Trophoblast cell (in vitro differentiated cells and primary cell): ENCODE measurements at regions not wholly inside any gene's neighbourhood (a gene's known extent, or its start where the extent isn't known, plus 50 kb on each side); places are given as distances from the start of the nearest gene placed in this dataset.

Source experiments
- DNase-seq, 2 donors: peaks; one replicate each; pipeline ENCODE4 v3.0.0-alpha.2; 2016
- H2AFZ ChIP-seq: 2 replicates; pipeline ENCODE4 v1.6.1; 2013; ENCODE audit warnings: low read length, moderate library complexity, mild to moderate bottlenecking; ENCODE audit not compliant: insufficient read depth, poor library complexity
- H2AK5ac ChIP-seq: 2 replicates; pipeline ENCODE4 v1.6.1; 2013; ENCODE audit warnings: mild to moderate bottlenecking, low read length
- H2BK120ac ChIP-seq: 2 replicates; pipeline ENCODE4 v1.6.1; 2013; ENCODE audit warnings: low read length, mild to moderate bottlenecking, moderate library complexity; ENCODE audit not compliant: insufficient read depth, poor library complexity
- H2BK12ac ChIP-seq: 2 replicates; pipeline ENCODE4 v1.6.1; 2013; ENCODE audit warnings: mild to moderate bottlenecking, low read length, moderate library complexity
- H2BK5ac ChIP-seq: 2 replicates; pipeline ENCODE4 v1.6.1; 2013; ENCODE audit warnings: low read length, low read depth, moderate library complexity, mild to moderate bottlenecking; ENCODE audit not compliant: poor library complexity
- H3K14ac ChIP-seq: 2 replicates; pipeline ENCODE4 v1.6.1; 2013; ENCODE audit warnings: mild to moderate bottlenecking, low read length
- H3K18ac ChIP-seq: 2 replicates; pipeline ENCODE4 v1.6.1; 2013; ENCODE audit warnings: mild to moderate bottlenecking, low read length
- H3K23ac ChIP-seq: 2 replicates; pipeline ENCODE4 v1.6.1; 2013; ENCODE audit warnings: low read length
- H3K27ac ChIP-seq: 2 replicates; pipeline ENCODE4 v1.5.1; 2013; ENCODE audit warnings: low read depth, mild to moderate bottlenecking, inconsistent platforms, low read length, moderate library complexity
- H3K27me3 ChIP-seq: 2 replicates; pipeline ENCODE4 v1.6.1; 2013; ENCODE audit warnings: inconsistent platforms, mild to moderate bottlenecking, low read length, moderate library complexity; ENCODE audit not compliant: insufficient read depth
- H3K36me3 ChIP-seq, 2 experiments: 1 replicate in 1 of 2; 2 replicates in 1 of 2; pipeline ENCODE4 v1.6.1; 2013; ENCODE audit warnings: low read length in 2 of 2, mild to moderate bottlenecking in 2 of 2, moderate library complexity in 1 of 2; ENCODE audit not compliant: insufficient read depth in 2 of 2, control insufficient read depth in 1 of 2
- H3K4ac ChIP-seq: 2 replicates; pipeline ENCODE4 v1.6.1; 2013; ENCODE audit warnings: low read depth, mild to moderate bottlenecking, low read length, moderate library complexity
- H3K4me1 ChIP-seq, 2 experiments: 1 replicate in 1 of 2; 2 replicates in 1 of 2; pipeline ENCODE4 v1.6.1; 2013; ENCODE audit warnings: low read length in 2 of 2, mild to moderate bottlenecking in 2 of 2, moderate library complexity in 1 of 2; ENCODE audit not compliant: insufficient read depth in 2 of 2, control insufficient read depth in 1 of 2
- H3K4me2 ChIP-seq: 2 replicates; pipeline ENCODE4 v1.6.1; 2013; ENCODE audit warnings: inconsistent platforms, mild to moderate bottlenecking, low read length, moderate library complexity
- H3K4me3 ChIP-seq: 2 replicates; pipeline ENCODE4 v1.5.1; 2013; ENCODE audit warnings: mild to moderate bottlenecking, low read depth, low read length, inconsistent platforms
- H3K79me1 ChIP-seq: one replicate; pipeline ENCODE4 v1.6.1; 2013; ENCODE audit warnings: low read length
- H3K79me2 ChIP-seq: 2 replicates; pipeline ENCODE4 v1.6.1; 2013; ENCODE audit warnings: low read length, mild to moderate bottlenecking; ENCODE audit not compliant: control insufficient read depth, insufficient read depth, poor library complexity
- H3K9ac ChIP-seq: 2 replicates; pipeline ENCODE4 v1.6.1; 2013; ENCODE audit warnings: mild to moderate bottlenecking, low read length
- H3K9me3 ChIP-seq: 2 replicates; pipeline ENCODE4 v1.6.1; 2013; ENCODE audit warnings: low read depth, mild to moderate bottlenecking, control low read depth, inconsistent platforms, low read length; ENCODE audit not compliant: insufficient read depth
- H4K12ac ChIP-seq: 2 replicates; pipeline ENCODE4 v1.6.1; 2013; ENCODE audit warnings: low read depth, mild to moderate bottlenecking, low read length, moderate library complexity
- H4K8ac ChIP-seq: 2 replicates; pipeline ENCODE4 v1.6.1; 2013; ENCODE audit warnings: low read depth, mild to moderate bottlenecking, low read length, moderate library complexity
- H4K91ac ChIP-seq: one replicate; pipeline ENCODE4 v1.6.1; 2013; ENCODE audit warnings: low read depth, mild to moderate bottlenecking, low read length, moderate library complexity
- WGBS: extraction: QIAGEN DNeasy Blood & Tissue Kit; methylation state at CpG from one replicate; pipeline ENCODE4 v1.1.7; 2013; ENCODE audit warnings: missing lambda C conversion rate; ENCODE audit not compliant: insufficient read length, insufficient coverage; ENCODE audit errors: extremely low coverage; 5-methylcytosine and 5-hydroxymethylcytosine counted together

GRCh38 chr11:88042238-88042637, 133.0 kb downstream of the RAB38 start:
- Histone ChIP-seq H3K79me2 (no peaks in the 10 kb centered on the region), H4K8ac (no peak overlapping the region), H3K4ac (no peak overlapping the region), H4K12ac (no peak overlapping the region), H3K4me2 (no peak overlapping the region), H3K4me3 (no peak overlapping the region), H2AFZ (no peak overlapping the region), H2BK12ac (no peak overlapping the region), H3K27ac (no peak overlapping the region), H3K9ac (no peak overlapping the region), H2BK120ac (no peak overlapping the region), H3K27me3 (no peaks in the 10 kb centered on the region), H3K36me3 (no peaks in the 10 kb centered on the region), H3K23ac (no peak overlapping the region), H4K91ac (no peak overlapping the region), H3K14ac (no peak overlapping the region), H3K9me3 (no peaks in the 10 kb centered on the region), H2AK5ac (no peak overlapping the region), H2BK5ac (no peak overlapping the region), H3K79me1 (no peaks in the 10 kb centered on the region), H3K4me1 (no peaks in the 10 kb centered on the region), H3K18ac (no peak overlapping the region)
- WGBS = no CpG with 5 or more reads among the region's 2 CpGs
- DNase-seq = no peak

- DNase-seq = no peak
- Histone ChIP-seq H2AK5ac (no peak overlapping the region), H3K79me1 (no peaks in the 10 kb centered on the region), H4K12ac (no peak overlapping the region), H3K23ac (no peak overlapping the region), H2BK120ac (no peak overlapping the region), H2AFZ (no peak overlapping the region), H3K14ac (no peak overlapping the region), H3K9me3 (no peaks in the 10 kb centered on the region), H2BK5ac (no peak overlapping the region), H4K8ac (no peak overlapping the region), H3K9ac (no peak overlapping the region), H3K18ac (no peak overlapping the region), H3K4ac (no peak overlapping the region), H3K4me1 (no peaks in the 10 kb centered on the region), H3K79me2 (no peaks in the 10 kb centered on the region), H2BK12ac (no peak overlapping the region), H3K4me3 (no peak overlapping the region), H4K91ac (no peak overlapping the region), H3K36me3 (no peaks in the 10 kb centered on the region), H3K27me3 (no peaks in the 10 kb centered on the region), H3K27ac (no peak overlapping the region), H3K4me2 (no peak overlapping the region)
- no CpG with 5 or more reads among the region's 2 CpGs for WGBS
Measured at GRCh38 chr11:88041679-88042078, 133.6 kb downstream of the RAB38 start.

- H4K91ac ChIP-seq = no peak overlapping the region
- H3K9me3 ChIP-seq = no peaks in the 10 kb centered on the region
- H3K4me3 ChIP-seq = no peak overlapping the region
- no peak overlapping the region for H3K23ac ChIP-seq
- no peaks in the 10 kb centered on the region for H3K27me3 ChIP-seq
- H3K4me2 ChIP-seq = no peak overlapping the region
- no peak overlapping the region for H2BK120ac ChIP-seq
- H3K36me3 ChIP-seq = no peaks in the 10 kb centered on the region
- no peak overlapping the region for H3K14ac ChIP-seq
- no peak overlapping the region for H2AFZ ChIP-seq
- no peak overlapping the region for H3K27ac ChIP-seq
- no peak overlapping the region for H4K8ac ChIP-seq
- no peak overlapping the region for H3K9ac ChIP-seq
- no peak overlapping the region for H2BK5ac ChIP-seq
- H3K4me1 ChIP-seq = no peaks in the 10 kb centered on the region
- no peaks in the 10 kb centered on the region for H3K79me1 ChIP-seq
- no peak overlapping the region for H3K4ac ChIP-seq
- no peak overlapping the region for H2BK12ac ChIP-seq
- no peak overlapping the region for H4K12ac ChIP-seq
- DNase-seq = no peak
- H3K18ac ChIP-seq = no peak overlapping the region
- no peak overlapping the region for H2AK5ac ChIP-seq
- no CpG with 5 or more reads among the region's 1 CpG for WGBS
- H3K79me2 ChIP-seq = no peaks in the 10 kb centered on the region
Measured at GRCh38 chr11:88040148-88040496, 135.1 kb downstream of the RAB38 start.

DNA sequence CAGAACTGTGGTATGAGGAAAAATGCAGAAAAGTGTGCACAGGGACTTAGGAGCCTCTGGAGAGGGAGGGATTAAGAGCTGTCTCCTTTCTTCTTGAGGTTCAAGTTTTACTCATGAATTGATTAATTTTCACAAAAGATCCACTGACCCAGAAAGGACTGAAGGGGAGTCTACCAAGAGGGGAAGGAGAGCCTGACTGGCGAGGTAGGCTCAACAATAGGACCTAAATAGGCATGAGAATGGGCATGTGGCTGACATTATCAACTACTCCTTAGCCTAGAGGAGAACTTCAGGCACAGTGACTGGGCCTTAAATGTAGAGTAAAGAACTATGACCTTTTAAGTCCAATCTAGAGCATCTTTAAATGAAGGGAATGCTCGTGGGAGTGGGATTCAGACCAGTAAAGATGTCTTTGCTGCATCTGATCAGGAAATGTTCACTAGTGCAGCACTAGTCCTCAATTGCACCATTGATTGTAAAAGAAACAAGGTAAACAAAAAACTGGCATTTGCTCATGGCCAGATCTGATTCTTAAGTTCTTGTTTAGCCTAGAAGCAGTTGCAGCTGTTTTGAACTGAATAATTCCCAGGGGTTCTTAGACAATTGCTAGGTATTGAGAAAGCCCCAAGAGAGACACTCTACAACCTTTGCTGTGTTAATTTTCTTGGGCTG, 135.6 kb downstream of the RAB38 start:
- Histone ChIP-seq H2BK5ac (no peak overlapping the region), H3K27ac (no peak overlapping the region), H4K8ac (no peak overlapping the region), H3K27me3 (no peaks in the 10 kb centered on the region), H3K9ac (no peak overlapping the region), H4K91ac (no peak overlapping the region), H3K4me1 (no peaks in the 10 kb centered on the region), H3K4me2 (no peak overlapping the region), H3K36me3 (no peaks in the 10 kb centered on the region), H3K79me2 (no peaks in the 10 kb centered on the region), H3K9me3 (no peaks in the 10 kb centered on the region), H2AK5ac (no peak overlapping the region), H2BK12ac (no peak overlapping the region), H3K4ac (no peak overlapping the region), H3K4me3 (no peak overlapping the region), H3K18ac (no peak overlapping the region), H4K12ac (no peak overlapping the region), H2BK120ac (no peak overlapping the region), H3K14ac (no peak overlapping the region), H3K79me1 (no peaks in the 10 kb centered on the region), H2AFZ (no peak overlapping the region), H3K23ac (no peak overlapping the region)
- DNase-seq = no peak
- no CpG with 5 or more reads among the region's 2 CpGs for WGBS
